ENCODE measurements at regions not wholly inside any gene's neighbourhood (a gene's known extent, or its start where the extent isn't known, plus 50 kb on each side); places are given as distances from the start of the nearest gene placed in this dataset.

- H3K56ac ChIP-seq (ENCODE audit: extremely low read depth, insufficient read depth, low read length) = no peak overlapping the region
- H3K18ac ChIP-seq (ENCODE audit: low read depth, low read length) = no peak overlapping the region
- H2AK5ac ChIP-seq (ENCODE audit: low read depth, low read length) = no peak overlapping the region
- no peak overlapping the region for H2BK20ac ChIP-seq (ENCODE audit: low read depth, low read length)
- no peak overlapping the region for H3K14ac ChIP-seq (replicated peaks; ENCODE audit: low read depth, low read length)
- no peak overlapping the region for H3K27ac ChIP-seq (ENCODE audit: insufficient read depth, low read length)
- H3K27me3 ChIP-seq (ENCODE audit: control insufficient read depth, insufficient read depth, low read length) = no peaks in the 10 kb centered on the region
- no peak overlapping the region for H3K9ac ChIP-seq (ENCODE audit: low read depth, low read length)
- H2AFZ ChIP-seq (replicated peaks; ENCODE audit: low read length, poor library complexity) = no peak overlapping the region
- no peak overlapping the region for H3K4me3 ChIP-seq (ENCODE audit: insufficient read depth, low read depth, low read length)
- H2BK120ac ChIP-seq (ENCODE audit: low read depth, low read length) = no peak overlapping the region
- no peak overlapping the region for H2BK15ac ChIP-seq (ENCODE audit: low read depth, low read length)
- no peak overlapping the region for H3K4ac ChIP-seq (ENCODE audit: low read depth, low read length)
- POLR2A ChIA-PET (ENCODE audit: unreplicated experiment) = no interaction called here
- no peak overlapping the region for H4K5ac ChIP-seq (ENCODE audit: low read depth, low read length)
- no peak overlapping the region for H3K23ac ChIP-seq (ENCODE audit: low read depth, low read length)
- in situ Hi-C loops (cut with MboI; ENCODE audit: low sequenced_read_pairs) = no loop called here
- WGBS, 2 experiments (ENCODE audit: extremely low coverage in 2 of 2, insufficient read length in 1 of 2) = no CpG with 5 or more reads among the region's 2 CpGs
- no peaks in the 10 kb centered on the region for H3K36me3 ChIP-seq (ENCODE audit: control insufficient read depth, insufficient read depth, low read length)
- DNase-seq = no peak
- dilution Hi-C loops (cut with HindIII; ENCODE audit: low sequenced_read_pairs, unreplicated experiment) = no loop called here
- H3K9me1 ChIP-seq (ENCODE audit: insufficient read depth, low read length) = no peaks in the 10 kb centered on the region
- BruUV-seq (replicated peaks) = no TSS peak
- H4K91ac ChIP-seq (ENCODE audit: insufficient read depth, low read depth, low read length) = no peak overlapping the region
- H2BK5ac ChIP-seq (ENCODE audit: low read depth, low read length, poor library complexity, severe bottlenecking) = no peak overlapping the region
- H3K79me1 ChIP-seq (ENCODE audit: low read depth in 1 of 2, low read length in 2 of 2) = no peaks in the 10 kb centered on the region
- no peaks in the 10 kb centered on the region for H4K20me1 ChIP-seq (ENCODE audit: insufficient read depth, low read length)
- no peak overlapping the region for H4K8ac ChIP-seq (ENCODE audit: low read depth in 2 of 2, low read length in 2 of 2)
- no peaks in the 10 kb centered on the region for H3K4me1 ChIP-seq (ENCODE audit: control insufficient read depth, insufficient read depth, low read length)
- TF ChIP-seq RCOR1 (IDR thresholded peaks at IDR 0.05; ENCODE audit: insufficient replicate concordance, low read length) (no peak), BHLHE40 (IDR thresholded peaks at IDR 0.05; ENCODE audit: low read depth, low read length) (no peak), RAD21 (IDR thresholded peaks at IDR 0.05; ENCODE audit: low read length) (no peak), USF2 (IDR thresholded peaks at IDR 0.05; ENCODE audit: low read depth, low read length) (no peak), NFE2L2 (IDR thresholded peaks at IDR 0.05; ENCODE audit: low read depth, low read length) (no peak), FOS (IDR thresholded peaks at IDR 0.05; ENCODE audit: low read depth, low read length) (no peak), MAZ (IDR thresholded peaks at IDR 0.05; ENCODE audit: borderline replicate concordance, low read depth, low read length) (no peak), SMC3 (IDR thresholded peaks at IDR 0.05; ENCODE audit: low read depth, low read length) (no peak), MAFK (IDR thresholded peaks at IDR 0.05; ENCODE audit: low read depth, low read length) (no peak), ELK1 (IDR thresholded peaks at IDR 0.05; ENCODE audit: borderline replicate concordance, low read depth, low read length) (no peak), CEBPB (IDR thresholded peaks at IDR 0.05; ENCODE audit: low read depth, low read length) (no peak), RFX5 (IDR thresholded peaks at IDR 0.05; ENCODE audit: low read depth, low read length) (no peak), POLR2A (IDR thresholded peaks at IDR 0.05; ENCODE audit: low read depth, low read length) (no peak), CHD1 (IDR thresholded peaks at IDR 0.05; ENCODE audit: low read depth, low read length) (no peak), MXI1 (IDR thresholded peaks at IDR 0.05; ENCODE audit: borderline replicate concordance, low read depth, low read length) (no peak)
- TF ChIP-seq, protein P1, sequence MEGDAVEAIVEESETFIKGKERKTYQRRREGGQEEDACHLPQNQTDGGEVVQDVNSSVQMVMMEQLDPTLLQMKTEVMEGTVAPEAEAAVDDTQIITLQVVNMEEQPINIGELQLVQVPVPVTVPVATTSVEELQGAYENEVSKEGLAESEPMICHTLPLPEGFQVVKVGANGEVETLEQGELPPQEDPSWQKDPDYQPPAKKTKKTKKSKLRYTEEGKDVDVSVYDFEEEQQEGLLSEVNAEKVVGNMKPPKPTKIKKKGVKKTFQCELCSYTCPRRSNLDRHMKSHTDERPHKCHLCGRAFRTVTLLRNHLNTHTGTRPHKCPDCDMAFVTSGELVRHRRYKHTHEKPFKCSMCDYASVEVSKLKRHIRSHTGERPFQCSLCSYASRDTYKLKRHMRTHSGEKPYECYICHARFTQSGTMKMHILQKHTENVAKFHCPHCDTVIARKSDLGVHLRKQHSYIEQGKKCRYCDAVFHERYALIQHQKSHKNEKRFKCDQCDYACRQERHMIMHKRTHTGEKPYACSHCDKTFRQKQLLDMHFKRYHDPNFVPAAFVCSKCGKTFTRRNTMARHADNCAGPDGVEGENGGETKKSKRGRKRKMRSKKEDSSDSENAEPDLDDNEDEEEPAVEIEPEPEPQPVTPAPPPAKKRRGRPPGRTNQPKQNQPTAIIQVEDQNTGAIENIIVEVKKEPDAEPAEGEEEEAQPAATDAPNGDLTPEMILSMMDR (conservative IDR thresholded peaks at IDR 0.05; ENCODE audit: low read depth, low read length) = no peak
- H3K4me2 ChIP-seq (ENCODE audit: low read depth, low read length) = no peak overlapping the region
- H2AK9ac ChIP-seq (replicated peaks; ENCODE audit: low read depth, low read length, poor library complexity) = no peak overlapping the region
- CTCF ChIA-PET = no interaction called here
- no peak for ATAC-seq (ENCODE audit: low read depth)
- intact Hi-C loops (cut with micrococcal nuclease) = no loop called here
- H3K9me3 ChIP-seq (ENCODE audit: control insufficient read depth, insufficient read depth, low read length) = peaks cover 39% of the 10 kb centered on the region
Observed at GRCh38 chr14:97697772-97698171, 900.6 kb downstream of the VRK1 start.

Measured in IMR-90 (cell line).